HepG2 (cell line): ENCODE measurements at regions not wholly inside any gene's neighbourhood (a gene's known extent, or its start where the extent isn't known, plus 50 kb on each side); places are given as distances from the start of the nearest gene placed in this dataset.
A peak's percentile ranks its signal among the peaks of the same experiment; 100 is the strongest.

Experiments used
- ATAC-seq: fragments of 200-7000 bp; cut with Tn5 transposase; 3 replicates; pipeline ENCODE4 v1.9.1; 2020; ENCODE audit warnings: mild to moderate bottlenecking, moderate library complexity
- BruUV-seq: library from RNA; stranded (reverse); fragments of 400-500 nt; replicated peaks from 2 replicates; lab custom pipeline; 2021; lab: Mats Ljungman, UMichigan
- CTCF ChIA-PET: fragments of 300-600 bp; formaldehyde crosslinking; extraction: SDS; loops from one replicate; lab custom pipeline; 2021; ENCODE audit warnings: low total read pairs, inconsistent platforms, low intra/inter-chr PET ratio; lab: Yijun Ruan, JAX
- POLR2A ChIA-PET: fragments of 350-600 bp; sonication (Branson Sonifier 250); formaldehyde crosslinking; loops from one replicate; lab custom pipeline; 2020; ENCODE audit warnings: antibody characterized with exemption, inconsistent platforms; lab: Yijun Ruan, JAX
- DNase-seq: peaks from one replicate; pipeline ENCODE4 v3.0.0-alpha.2; 2015; ENCODE audit warnings: low spot score
- FAIRE-seq: peaks from 3 replicates; lab custom pipeline; 2011; peaks lifted over from hg19 to GRCh38; lab: Jason Lieb, UNC
- H2AFZ ChIP-seq: one replicate; pipeline ENCODE4 v1.6.1; 2011; ENCODE audit warnings: low read length, inconsistent platforms
- H3K27ac ChIP-seq: fragments of 300-600 bp; 3 replicates; pipeline ENCODE4 v1.8.0; 2011; ENCODE audit warnings: mixed run types, mild to moderate bottlenecking, mixed read lengths, low read length, inconsistent platforms; ENCODE audit not compliant: insufficient read depth; ENCODE audit errors: extremely low read length
- H3K27me3 ChIP-seq, 2 experiments: fragments of 200-600 bp in 1 of 2; 2 replicates in 1 of 2; 3 replicates in 1 of 2; pipeline versions ENCODE4 v1.6.0 to v1.8.0; 2011; ENCODE audit warnings: low read length in 2 of 2, mild to moderate bottlenecking in 2 of 2, moderate library complexity in 2 of 2, inconsistent platforms in 1 of 2; ENCODE audit not compliant: insufficient read depth in 2 of 2, control insufficient read depth in 1 of 2
- H3K36me3 ChIP-seq, 2 experiments: fragments of 200-600 bp in 1 of 2; replicated peaks in 1 of 2; 2 replicates in 1 of 2; 3 replicates in 1 of 2; pipeline versions ENCODE4 v1.5.1 to v1.8.0; 2011; ENCODE audit warnings: low read length in 2 of 2, inconsistent platforms in 1 of 2; ENCODE audit not compliant: insufficient read depth in 2 of 2, control insufficient read depth in 1 of 2
- H3K4me1 ChIP-seq: 2 replicates; pipeline ENCODE4 v1.5.1; 2012; ENCODE audit warnings: low read length, inconsistent platforms; ENCODE audit not compliant: insufficient read depth
- H3K4me2 ChIP-seq: 2 replicates; pipeline ENCODE4 v1.6.0; 2011; ENCODE audit warnings: low read depth, low read length, inconsistent platforms
- H3K4me3 ChIP-seq, 3 experiments: fragments of 200-600 bp in 1 of 3; sonication (generic), shearing (Covaris generic) in 1 of 3; replicated peaks in 1 of 3; 2 replicates each; pipeline ENCODE4 v1.5.1; 2011 to 2016; ENCODE audit warnings: low read length in 3 of 3, inconsistent platforms in 2 of 3, low read depth in 2 of 3, mild to moderate bottlenecking in 2 of 3, control low read depth in 1 of 3, mixed read lengths in 1 of 3; ENCODE audit not compliant: insufficient read depth in 1 of 3
- H3K79me2 ChIP-seq: one replicate; pipeline ENCODE4 v1.6.1; 2011; ENCODE audit warnings: low read length, inconsistent platforms; ENCODE audit not compliant: insufficient read depth
- H3K9ac ChIP-seq: 2 replicates; pipeline ENCODE4 v1.6.0; 2011; ENCODE audit warnings: mild to moderate bottlenecking, low read depth, low read length, inconsistent platforms; ENCODE audit not compliant: insufficient read depth
- H3K9me3 ChIP-seq: 2 replicates; pipeline ENCODE4 v1.5.1; 2012; ENCODE audit warnings: mild to moderate bottlenecking, low read length
- H4K20me1 ChIP-seq: 2 replicates; pipeline ENCODE4 v1.6.0; 2011; ENCODE audit warnings: inconsistent platforms, mild to moderate bottlenecking, low read length, moderate library complexity; ENCODE audit not compliant: insufficient read depth
- HOMEZ ChIP-seq: IDR thresholded peaks from 2 replicates; pipeline ENCODE4 v1.6.1; 2016; ENCODE audit warnings: low read depth
- MAFK ChIP-seq, 2 experiments: IDR thresholded peaks in 1 of 2; conservative IDR thresholded peaks in 1 of 2; 2 replicates each; pipeline ENCODE4 v1.6.1; 2011; ENCODE audit warnings: improper control_type of control experiment in 2 of 2, low read length in 2 of 2
- MEIS2 ChIP-seq: sonication (generic); formaldehyde crosslinking; IDR thresholded peaks from 2 replicates; pipeline ENCODE4 v1.9.0; 2021; ENCODE audit warnings: mild to moderate bottlenecking, missing genetic modification reagents
- NONO ChIP-seq, 2 experiments: fragments of 450-650 bp in 1 of 2; sonication (generic) in 1 of 2; formaldehyde crosslinking in 1 of 2; IDR thresholded peaks in 1 of 2; conservative IDR thresholded peaks in 1 of 2; 2 replicates each; pipeline versions ENCODE4 v1.6.1 to v1.8.0; 2017 to 2022; ENCODE audit warnings: mild to moderate bottlenecking in 1 of 2, missing genetic modification reagents in 1 of 2, moderate library complexity in 1 of 2
- PITX1 ChIP-seq: sonication (generic); formaldehyde crosslinking; IDR thresholded peaks from 2 replicates; pipeline ENCODE4 v1.5.1; 2020; ENCODE audit warnings: mild to moderate bottlenecking, missing genetic modification reagents
- PTBP1 ChIP-seq: fragments of 200-400 bp; formaldehyde crosslinking; IDR thresholded peaks from 2 replicates; pipeline ENCODE4 v1.6.1; 2018; ENCODE audit warnings: low read length, low read depth; ENCODE audit not compliant: poor library complexity, severe bottlenecking
- ZFYVE20 ChIP-seq: sonication (generic); formaldehyde crosslinking; IDR thresholded peaks from 2 replicates; pipeline ENCODE4 v1.8.0; 2023; ENCODE audit warnings: low read depth, mild to moderate bottlenecking, moderate library complexity, missing genetic modification reagents, borderline replicate concordance
- ZNF383 ChIP-seq: sonication (generic); formaldehyde crosslinking; IDR thresholded peaks from 2 replicates; pipeline ENCODE4 v1.4.0; 2020; ENCODE audit warnings: missing genetic modification reagents, mild to moderate bottlenecking, borderline replicate concordance
- ZNF710 ChIP-seq: sonication (generic); formaldehyde crosslinking; IDR thresholded peaks from 2 replicates; pipeline ENCODE4 v1.5.0; 2020; ENCODE audit warnings: mild to moderate bottlenecking, missing genetic modification reagents, borderline replicate concordance
- ZNF788 ChIP-seq: sonication (generic); formaldehyde crosslinking; IDR thresholded peaks from 2 replicates; pipeline ENCODE4 v1.5.0; 2020; ENCODE audit warnings: mild to moderate bottlenecking, missing genetic modification reagents, borderline replicate concordance
- WGBS: methylation state at CpG from one replicate; pipeline ENCODE4 v1.1.6; 2017; ENCODE audit warnings: low lambda C conversion rate; 5-methylcytosine and 5-hydroxymethylcytosine counted together
- in situ Hi-C: cut with HindIII; loops from 2 replicates; pipeline ENCODE4 v1.10.0; 2017; ENCODE audit warnings: low pct_unique_long_range_greater_than_20kb; ENCODE audit not compliant: extremely low pct_ligation_motif_present
- intact Hi-C: fragments of 100-400 bp; cut with micrococcal nuclease; formaldehyde crosslinking; loops from one replicate; pipeline ENCODE4 v1.10.0; 2022; ENCODE audit not compliant: unreplicated experiment
- TF ChIP-seq, protein P1 (sequence below): sonication (generic); formaldehyde crosslinking; IDR thresholded peaks from 2 replicates; pipeline ENCODE4 v1.5.1; 2020; ENCODE audit warnings: mild to moderate bottlenecking, missing genetic modification reagents, moderate library complexity

DNA sequence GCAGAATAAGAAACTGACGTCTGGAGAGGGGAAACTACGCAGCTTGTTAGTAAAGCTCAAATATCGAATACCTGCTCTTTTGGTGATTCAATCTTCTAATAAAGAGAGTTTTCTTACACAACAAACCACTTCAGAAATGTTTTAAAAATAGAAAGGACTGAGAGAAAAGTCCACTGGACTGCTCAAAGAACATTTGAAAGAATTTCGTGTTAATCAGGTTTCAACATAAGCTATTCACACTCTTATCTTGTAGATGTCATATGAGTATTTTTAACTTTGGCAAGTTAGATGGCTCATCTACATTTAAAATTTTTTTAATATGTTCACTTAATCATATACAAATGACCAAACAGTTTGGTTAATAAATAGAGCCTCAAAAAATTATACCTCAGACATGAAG lies 95.6 kb upstream of the FAM216B start (continued):
- no peak for TF ChIP-seq NONO (IDR thresholded peaks at IDR 0.05)
- no peak for TF ChIP-seq NONO (CRISPR knock-in tag; conservative IDR thresholded peaks at IDR 0.05)

DNA sequence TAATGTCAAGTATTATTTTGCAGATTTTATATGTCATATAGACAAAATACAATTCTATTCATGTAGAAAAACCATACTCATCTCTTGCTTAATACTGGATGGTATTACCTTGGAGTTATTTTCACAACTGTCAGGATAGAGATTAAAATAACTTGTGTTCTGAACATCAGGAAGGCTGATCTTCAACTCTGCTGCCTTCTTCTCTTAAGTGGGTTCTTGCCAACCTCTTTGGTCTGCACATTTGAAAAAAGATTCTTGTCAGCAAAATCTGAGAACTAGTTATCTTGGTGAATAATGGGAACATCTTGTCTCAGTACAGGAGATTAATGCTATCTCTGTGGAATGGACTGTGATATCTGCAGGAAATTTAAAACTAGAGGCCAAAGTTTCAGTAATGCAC lies 95.2 kb upstream of the FAM216B start:
- intact Hi-C loops = no loop called here
- FAIRE-seq = no peak
- H3K79me2 ChIP-seq = no peaks in the 10 kb centered on the region
- ChIA-PET CTCF (no interaction called here), POLR2A (no interaction called here)
- no peak for ATAC-seq
- H3K27ac ChIP-seq = no peak overlapping the region
- no peak overlapping the region for H3K4me2 ChIP-seq
- no peak for TF ChIP-seq ZNF788 (CRISPR knock-in tag)
- TF ChIP-seq ZNF383 (CRISPR knock-in tag) = no peak
- peak; percentile 6 to 42; a peak in 1 of 4 replicates for TF ChIP-seq MAFK (conservative IDR thresholded peaks at IDR 0.05 in 1 of 2, IDR thresholded peaks at IDR 0.05 in 1 of 2; ENCODE audit: low read length in 2 of 2)
- TF ChIP-seq ZFYVE20 (CRISPR knock-in tag) = no peak
- no peak overlapping the region for H2AFZ ChIP-seq
- H3K36me3 ChIP-seq = no peaks in the 10 kb centered on the region
- H3K4me1 ChIP-seq = no peaks in the 10 kb centered on the region
- H3K9ac ChIP-seq = no peak overlapping the region
- no peaks in the 10 kb centered on the region for H4K20me1 ChIP-seq
- H3K27me3 ChIP-seq = no peaks in the 10 kb centered on the region
- no peaks in the 10 kb centered on the region for H3K9me3 ChIP-seq
- no peak overlapping the region for H3K4me3 ChIP-seq
- no TSS peak for BruUV-seq
- in situ Hi-C loops = no loop called here
- no peak for DNase-seq

DNA sequence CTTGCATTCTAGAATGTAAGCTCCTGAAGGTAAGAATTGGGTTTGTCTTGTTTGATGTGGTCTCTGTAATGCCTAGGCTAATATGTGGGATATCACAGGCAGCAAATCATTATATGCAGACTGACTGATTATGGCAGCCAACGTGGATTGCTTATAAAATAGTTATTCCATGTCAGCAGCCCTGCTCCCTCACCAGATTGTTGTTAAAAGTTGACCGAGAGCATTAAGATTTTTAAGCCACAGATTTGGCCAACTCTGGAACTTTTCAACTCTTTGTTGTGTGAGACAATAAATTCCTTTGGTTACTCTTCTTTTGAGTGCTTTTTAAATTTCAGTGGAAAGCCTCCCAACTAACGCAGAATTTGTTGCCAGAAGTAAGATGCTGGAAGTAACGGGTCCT lies 92.6 kb upstream of the FAM216B start:
- in situ Hi-C loops = no loop called here
- Histone ChIP-seq H3K9me3 (no peaks in the 10 kb centered on the region; the same call in 1 of the 2 replicates), H3K4me2 (no peak overlapping the region), H2AFZ (no peak overlapping the region), H3K4me1 (no peaks in the 10 kb centered on the region), H3K27ac (no peak overlapping the region), H3K4me3 (no peak overlapping the region), H3K9ac (no peak overlapping the region), H3K36me3 (no peaks in the 10 kb centered on the region), H4K20me1 (no peaks in the 10 kb centered on the region), H3K79me2 (no peaks in the 10 kb centered on the region), H3K27me3 (no peaks in the 10 kb centered on the region)
- CTCF ChIA-PET = no interaction called here
- no peak for TF ChIP-seq PITX1 (CRISPR knock-in tag)
- TF ChIP-seq, protein P1, sequence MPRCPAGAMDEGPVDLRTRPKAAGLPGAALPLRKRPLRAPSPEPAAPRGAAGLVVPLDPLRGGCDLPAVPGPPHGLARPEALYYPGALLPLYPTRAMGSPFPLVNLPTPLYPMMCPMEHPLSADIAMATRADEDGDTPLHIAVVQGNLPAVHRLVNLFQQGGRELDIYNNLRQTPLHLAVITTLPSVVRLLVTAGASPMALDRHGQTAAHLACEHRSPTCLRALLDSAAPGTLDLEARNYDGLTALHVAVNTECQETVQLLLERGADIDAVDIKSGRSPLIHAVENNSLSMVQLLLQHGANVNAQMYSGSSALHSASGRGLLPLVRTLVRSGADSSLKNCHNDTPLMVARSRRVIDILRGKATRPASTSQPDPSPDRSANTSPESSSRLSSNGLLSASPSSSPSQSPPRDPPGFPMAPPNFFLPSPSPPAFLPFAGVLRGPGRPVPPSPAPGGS (CRISPR knock-in tag) = no peak
- TF ChIP-seq PTBP1 = no peak
- no peak for TF ChIP-seq MEIS2 (CRISPR knock-in tag)
- no peak for TF ChIP-seq HOMEZ (CRISPR knock-in tag)
- TF ChIP-seq ZNF710 (CRISPR knock-in tag) = no peak
- FAIRE-seq = no peak
- POLR2A ChIA-PET = no interaction called here
- WGBS = 0% methylated on average over 4 of the region's 4 CpGs
- BruUV-seq = no TSS peak
- ATAC-seq = no peak
- intact Hi-C loops = no loop called here
- no peak for DNase-seq
